Stimulated activated effector memory CD8-positive, alpha-beta T cell treated with anti-CD3 and anti-CD28 coated beads, Interleukin-12 subunit alpha, Interleukin-12 subunit beta, amount 100 ng/mL, for 72 hours (primary cell): ENCODE measurements at regions not wholly inside any gene's neighbourhood (a gene's known extent, or its start where the extent isn't known, plus 50 kb on each side); places are given as distances from the start of the nearest gene placed in this dataset.

Experiments
- ATAC-seq: fragments of 150-1000 bp; cut with Tn5 transposase; 2 replicates; pipeline ENCODE4 v1.10.0; 2021
- DNase-seq, 2 donors: peaks; one replicate each; pipeline ENCODE4 v3.0.0; 2021 to 2022; ENCODE audit warnings: low spot score in 2 of 2
- H3K27ac Mint-ChIP-seq: one replicate; pipeline ENCODE4 v1.8.0; 2022; ENCODE audit warnings: mild to moderate bottlenecking, mixed read lengths
- H3K36me3 Mint-ChIP-seq: one replicate; pipeline ENCODE4 v1.8.0; 2022; ENCODE audit warnings: mild to moderate bottlenecking, mixed read lengths
- H3K4me1 Mint-ChIP-seq: one replicate; pipeline ENCODE4 v1.8.0; 2022; ENCODE audit warnings: mixed read lengths
- H3K4me3 Mint-ChIP-seq: one replicate; pipeline ENCODE4 v1.8.0; 2022; ENCODE audit warnings: mild to moderate bottlenecking, mixed read lengths
- H3K9me3 Mint-ChIP-seq: one replicate; pipeline ENCODE4 v1.8.0; 2022; ENCODE audit warnings: mixed read lengths

- H3K4me3 Mint-ChIP-seq = no peak overlapping the region
- peaks cover 28% of the 10 kb centered on the region for H3K4me1 Mint-ChIP-seq
- no peak overlapping the region for H3K27ac Mint-ChIP-seq
- peaks cover 3% of the 10 kb centered on the region for H3K9me3 Mint-ChIP-seq
- DNase-seq (no peak), ATAC-seq (no peak)
- H3K36me3 Mint-ChIP-seq = no peaks in the 10 kb centered on the region
Observed at GRCh38 chr13:40446365-40446764, 220.1 kb downstream of the FOXO1 start.

GRCh38 chr13:40447857-40448256 lies 218.6 kb downstream of the FOXO1 start:
- ATAC-seq (no peak), DNase-seq (no peak)
- H3K9me3 Mint-ChIP-seq = peaks cover 3% of the 10 kb centered on the region
- H3K4me3 Mint-ChIP-seq = no peak overlapping the region
- no peak overlapping the region for H3K27ac Mint-ChIP-seq
- H3K4me1 Mint-ChIP-seq = peaks cover 32% of the 10 kb centered on the region
- no peaks in the 10 kb centered on the region for H3K36me3 Mint-ChIP-seq

- H3K4me3 Mint-ChIP-seq = no peak overlapping the region
- DNase-seq = no peak
- peaks cover 3% of the 10 kb centered on the region for H3K9me3 Mint-ChIP-seq
- ATAC-seq = no peak
- H3K4me1 Mint-ChIP-seq = peaks cover 16% of the 10 kb centered on the region
- H3K36me3 Mint-ChIP-seq = no peaks in the 10 kb centered on the region
- no peak overlapping the region for H3K27ac Mint-ChIP-seq
Observed at GRCh38 chr13:40452038-40452666, 214.3 kb downstream of the FOXO1 start.

DNA sequence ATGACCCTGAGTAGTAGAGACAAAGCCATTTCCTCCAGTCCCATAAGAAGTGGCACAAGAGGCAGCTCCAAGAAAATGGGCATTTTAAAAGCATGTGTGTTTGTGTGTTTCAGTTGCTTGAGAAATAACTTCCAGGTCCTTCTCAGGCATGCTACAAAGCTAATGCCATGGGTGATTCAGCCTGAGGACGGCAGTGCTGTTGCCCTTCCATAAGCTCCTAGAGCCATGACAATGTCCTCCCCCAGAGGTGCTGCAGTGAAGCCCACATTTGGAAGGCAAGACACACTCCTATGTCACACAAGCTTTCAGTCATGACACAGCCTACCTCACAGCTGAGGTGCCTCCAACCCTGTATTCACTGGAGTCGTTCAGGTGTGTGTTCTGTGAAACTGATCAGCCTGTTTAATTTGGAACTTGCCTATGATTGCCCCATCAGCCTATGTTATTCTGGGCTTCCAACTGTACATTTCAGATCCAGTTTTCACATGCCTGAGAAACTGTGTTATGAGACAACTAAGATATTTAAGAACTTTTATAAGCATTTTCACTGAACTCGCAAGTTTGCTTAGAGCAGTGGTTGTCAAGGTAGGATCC lies 213.6 kb downstream of the FOXO1 start:
- H3K27ac Mint-ChIP-seq = no peak overlapping the region
- H3K9me3 Mint-ChIP-seq = peaks cover 3% of the 10 kb centered on the region

GRCh38 chr13:40453351-40454021 lies 213.0 kb downstream of the FOXO1 start:
- no peak overlapping the region for H3K27ac Mint-ChIP-seq
- peaks cover 3% of the 10 kb centered on the region for H3K9me3 Mint-ChIP-seq

More for the DNA sequence above, 213.6 kb downstream of the FOXO1 start:
- H3K4me1 Mint-ChIP-seq = peaks cover 14% of the 10 kb centered on the region
- no peaks in the 10 kb centered on the region for H3K36me3 Mint-ChIP-seq
- DNase-seq (no peak), ATAC-seq (no peak)
- no peak overlapping the region for H3K4me3 Mint-ChIP-seq

DNA sequence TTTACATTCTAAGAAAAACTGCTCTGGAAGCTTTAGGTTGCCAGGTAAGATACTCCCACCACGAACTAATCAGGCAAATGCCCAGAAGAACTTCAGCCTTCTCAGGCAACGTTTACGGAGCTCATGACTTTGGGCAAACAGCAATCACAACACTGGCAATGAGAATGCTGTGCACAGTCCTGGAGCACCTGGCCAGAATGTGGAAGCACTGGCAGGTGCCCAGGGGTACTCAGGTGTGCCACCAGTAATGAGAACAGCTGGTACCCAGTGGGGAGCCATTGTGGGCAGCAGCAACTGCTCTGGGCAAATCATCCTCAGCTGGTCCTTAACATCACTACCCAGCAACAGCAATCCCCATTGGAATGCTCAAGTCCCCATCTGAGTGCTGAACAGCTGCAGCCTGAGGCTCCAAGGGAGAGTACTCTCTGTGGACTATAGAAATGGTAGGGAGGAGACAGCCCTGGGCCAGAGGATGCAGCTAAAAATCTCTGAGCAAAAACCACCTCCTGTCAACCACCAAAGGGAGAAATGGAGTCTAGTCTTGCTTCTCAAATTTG lies 210.0 kb downstream of the FOXO1 start:
- Mint-ChIP-seq H3K4me1 (peaks cover 7% of the 10 kb centered on the region), H3K9me3 (no peaks in the 10 kb centered on the region), H3K4me3 (no peak overlapping the region), H3K27ac (no peak overlapping the region), H3K36me3 (no peaks in the 10 kb centered on the region)
- ATAC-seq (no peak), DNase-seq (no peak)

More at GRCh38 chr13:40453351-40454021, 213.0 kb downstream of the FOXO1 start:
- peaks cover 13% of the 10 kb centered on the region for H3K4me1 Mint-ChIP-seq
- no peaks in the 10 kb centered on the region for H3K36me3 Mint-ChIP-seq
- ATAC-seq (no peak), DNase-seq (no peak)
- H3K4me3 Mint-ChIP-seq = no peak overlapping the region

GRCh38 chr13:40456979-40457553 lies 209.4 kb downstream of the FOXO1 start:
- Mint-ChIP-seq H3K36me3 (no peaks in the 10 kb centered on the region), H3K4me1 (peaks cover 7% of the 10 kb centered on the region), H3K9me3 (no peaks in the 10 kb centered on the region), H3K4me3 (no peak overlapping the region), H3K27ac (no peak overlapping the region)
- ATAC-seq = peak; percentile 34
- DNase-seq = no peak

DNA sequence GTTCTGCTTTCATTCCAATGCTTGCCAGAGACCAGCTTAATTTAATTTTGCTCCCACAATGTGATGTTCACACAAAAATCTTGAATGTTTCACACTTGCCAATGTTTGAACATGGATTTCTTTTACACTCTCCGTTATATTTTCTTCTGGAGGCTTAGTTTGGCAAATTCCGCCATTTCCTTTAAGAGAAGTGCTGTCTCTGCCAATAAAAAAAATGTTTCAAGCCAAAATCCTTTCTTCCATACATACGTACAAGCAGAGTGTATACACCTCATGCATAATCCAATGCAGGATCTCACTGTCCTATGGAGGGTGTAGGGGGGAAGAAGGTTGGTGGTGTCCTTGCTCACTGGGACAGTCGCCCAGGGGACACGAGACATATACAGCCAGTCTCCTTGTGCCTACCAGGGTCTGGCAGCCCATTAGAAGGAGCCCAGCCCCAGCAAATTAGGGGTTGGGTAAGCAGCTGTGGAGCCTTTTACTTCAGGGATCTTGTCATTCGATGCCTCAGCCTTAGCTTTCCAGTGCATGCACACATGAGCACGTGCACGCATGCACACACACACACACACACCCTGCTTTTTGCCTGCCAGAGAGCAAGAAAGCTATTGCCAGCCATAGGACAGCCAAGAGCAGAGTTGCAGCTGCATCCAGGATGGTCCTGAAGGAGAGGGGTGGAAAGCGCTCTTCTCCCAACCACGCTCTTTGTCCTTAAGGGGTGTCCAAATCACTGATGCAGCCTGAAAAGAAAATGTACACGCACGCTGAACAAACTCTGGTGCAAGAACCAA lies 208.3 kb downstream of the FOXO1 start:
- H3K9me3 Mint-ChIP-seq = no peaks in the 10 kb centered on the region
- H3K4me1 Mint-ChIP-seq = peaks cover under 1% of the 10 kb centered on the region
- H3K27ac Mint-ChIP-seq = no peak overlapping the region
- H3K4me3 Mint-ChIP-seq = no peak overlapping the region
- DNase-seq (no peak), ATAC-seq (no peak)
- H3K36me3 Mint-ChIP-seq = no peaks in the 10 kb centered on the region

DNA sequence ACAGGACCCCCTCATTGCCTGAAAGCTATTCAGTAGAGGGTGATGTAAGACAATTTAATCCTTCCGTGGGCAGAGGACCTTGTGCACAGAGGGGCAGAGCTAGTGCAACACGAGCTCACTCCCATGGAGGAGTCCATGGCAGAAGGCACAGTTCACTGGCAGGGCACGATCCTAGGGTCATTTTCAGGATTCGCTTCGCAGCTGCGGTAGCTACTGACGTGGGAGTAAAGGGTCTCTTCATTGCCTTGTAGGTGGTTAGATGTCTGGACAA lies 207.8 kb downstream of the FOXO1 start:
- Mint-ChIP-seq H3K36me3 (no peaks in the 10 kb centered on the region), H3K27ac (no peak overlapping the region), H3K4me1 (no peaks in the 10 kb centered on the region), H3K4me3 (no peak overlapping the region), H3K9me3 (no peaks in the 10 kb centered on the region)
- DNase-seq (no peak), ATAC-seq (no peak)

- DNase-seq = no peak
- Mint-ChIP-seq H3K4me1 (no peaks in the 10 kb centered on the region), H3K4me3 (no peak overlapping the region), H3K36me3 (no peaks in the 10 kb centered on the region), H3K27ac (no peak overlapping the region), H3K9me3 (no peaks in the 10 kb centered on the region)
- no peak for ATAC-seq
Observed at GRCh38 chr13:40460116-40460515, 206.3 kb downstream of the FOXO1 start.

DNA sequence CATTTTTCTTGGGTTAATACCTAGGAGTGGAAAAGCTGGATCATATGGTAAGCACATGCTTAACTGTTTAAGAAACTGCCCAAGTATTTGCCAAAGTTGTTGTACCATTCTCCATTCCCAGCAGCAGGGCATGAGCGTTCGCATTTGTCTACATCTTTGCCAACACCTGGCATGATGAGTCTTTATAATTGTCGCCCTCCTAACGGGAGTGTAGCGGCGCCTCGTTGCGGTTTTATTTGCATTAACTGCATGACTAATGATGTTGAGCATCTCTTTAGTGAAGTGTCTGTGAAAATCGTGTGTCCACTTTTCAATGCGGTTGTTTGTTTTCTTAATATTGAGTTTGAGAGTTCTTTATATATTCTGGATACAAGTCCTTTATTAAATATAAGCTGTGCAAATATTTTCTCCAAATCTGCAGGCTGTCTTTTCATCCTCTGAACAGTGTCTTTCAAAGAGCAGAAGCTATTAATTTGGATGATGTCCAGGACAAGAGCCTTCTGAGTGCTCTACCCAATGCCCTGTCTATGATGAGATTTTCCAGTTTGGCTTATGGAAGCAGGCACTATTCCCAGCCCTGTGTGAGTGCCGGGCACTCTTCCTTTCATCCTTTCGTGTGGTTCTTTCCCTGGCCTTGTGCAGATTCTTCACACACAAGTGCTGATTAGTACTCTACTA lies 202.0 kb downstream of the FOXO1 start:
- Mint-ChIP-seq H3K4me1 (no peaks in the 10 kb centered on the region), H3K4me3 (no peak overlapping the region), H3K9me3 (peaks cover 7% of the 10 kb centered on the region), H3K27ac (no peak overlapping the region), H3K36me3 (no peaks in the 10 kb centered on the region)
- ATAC-seq = no peak
- DNase-seq = no peak

DNA sequence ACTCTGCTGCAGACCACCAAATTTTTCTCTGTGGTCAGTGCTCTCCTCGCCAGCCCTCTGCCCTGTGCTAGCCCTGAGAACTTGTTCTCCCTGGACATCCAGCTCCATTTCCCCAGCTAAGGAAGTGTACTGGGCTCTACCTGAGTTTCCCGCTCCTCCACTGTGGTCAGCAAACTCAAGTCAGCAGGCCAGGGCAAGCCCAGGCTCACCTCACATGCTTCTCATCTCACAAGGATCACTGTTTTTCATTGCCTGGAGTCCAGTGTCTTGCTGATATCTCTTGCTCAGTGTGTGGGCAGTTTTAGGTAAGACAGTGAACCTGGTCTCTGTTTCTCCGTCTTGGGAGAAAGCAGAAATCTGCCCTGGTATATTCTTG lies 201.4 kb downstream of the FOXO1 start:
- H3K36me3 Mint-ChIP-seq = no peaks in the 10 kb centered on the region
- H3K27ac Mint-ChIP-seq = no peak overlapping the region
- H3K4me1 Mint-ChIP-seq = no peaks in the 10 kb centered on the region
- ATAC-seq (no peak), DNase-seq (no peak)
- H3K4me3 Mint-ChIP-seq = no peak overlapping the region
- peaks cover 7% of the 10 kb centered on the region for H3K9me3 Mint-ChIP-seq

DNA sequence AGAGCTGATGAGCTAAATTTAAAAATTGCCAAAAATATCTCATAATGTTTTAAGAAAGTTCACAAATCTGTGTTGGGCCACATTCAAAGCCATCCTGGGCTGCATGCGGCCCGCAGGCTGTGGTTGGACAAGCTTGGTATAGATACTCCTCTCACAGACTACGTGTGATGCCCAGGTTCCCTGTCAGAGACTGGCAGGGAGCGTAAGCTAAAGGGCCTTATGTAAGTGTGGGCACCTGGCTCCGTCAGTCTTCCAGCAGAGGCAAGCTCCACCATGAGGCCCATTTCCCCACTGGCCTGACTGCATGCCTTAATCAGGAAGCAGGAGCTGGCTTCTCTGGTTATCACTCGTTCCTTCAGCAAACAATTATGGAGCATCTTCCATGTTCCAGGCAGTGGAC lies 200.2 kb downstream of the FOXO1 start:
- no peaks in the 10 kb centered on the region for H3K36me3 Mint-ChIP-seq
- H3K9me3 Mint-ChIP-seq = peaks cover 7% of the 10 kb centered on the region
- DNase-seq = no peak
- no peak overlapping the region for H3K27ac Mint-ChIP-seq
- no peak overlapping the region for H3K4me3 Mint-ChIP-seq
- H3K4me1 Mint-ChIP-seq = peaks cover 2% of the 10 kb centered on the region
- no peak for ATAC-seq

DNA sequence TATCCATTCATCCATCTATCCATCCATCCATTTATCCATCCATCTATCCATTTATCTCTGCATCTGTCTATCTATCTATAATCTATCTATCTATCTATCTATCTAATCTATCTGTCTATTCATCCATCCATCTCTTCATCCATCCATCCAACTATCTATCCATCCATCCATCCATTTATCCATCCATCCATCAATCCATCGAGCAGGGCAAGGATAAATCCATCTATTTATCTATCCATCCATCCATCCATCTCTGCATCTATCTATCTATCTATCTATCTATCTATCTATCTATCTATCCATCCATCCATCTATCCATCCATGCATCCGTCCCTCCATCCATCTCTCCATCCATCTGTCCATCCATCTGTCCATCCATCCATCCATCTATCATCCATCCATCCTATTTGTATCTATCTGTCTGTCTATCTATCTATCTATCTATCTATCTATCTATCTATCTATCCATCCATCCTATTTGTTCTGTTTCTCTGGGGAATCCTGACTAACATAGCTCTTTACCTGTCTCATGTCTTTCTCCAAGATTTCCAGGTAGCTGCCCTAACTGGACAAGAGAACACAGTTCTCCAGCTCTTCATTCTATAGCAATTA lies 198.1 kb downstream of the FOXO1 start:
- H3K4me3 Mint-ChIP-seq = no peak overlapping the region
- H3K9me3 Mint-ChIP-seq = peaks cover 7% of the 10 kb centered on the region

More for the DNA sequence above, 198.1 kb downstream of the FOXO1 start:
- Mint-ChIP-seq H3K36me3 (no peaks in the 10 kb centered on the region), H3K4me1 (peaks cover 11% of the 10 kb centered on the region), H3K27ac (no peak overlapping the region)
- ATAC-seq (no peak), DNase-seq (no peak)
